VCaP (cell line): ENCODE measurements at regions not wholly inside any gene's neighbourhood (a gene's known extent, or its start where the extent isn't known, plus 50 kb on each side); places are given as distances from the start of the nearest gene placed in this dataset.
"Not testable (repeated sequence)": the region's sequence is repeated elsewhere in the genome, so short reads cannot be mapped to it uniquely, and the experiment has no call there.

Experiments
- H3K27ac ChIP-seq: fragments of 450-650 bp; 2 replicates; pipeline ENCODE4 v1.5.1; 2017
- CTCF ChIP-seq: fragments of 450-650 bp; conservative IDR thresholded peaks from 2 replicates; pipeline ENCODE4 v1.5.1; 2017; ENCODE audit warnings: mild to moderate bottlenecking, moderate library complexity

- not testable (repeated sequence) for H3K27ac ChIP-seq
Measured at GRCh38 chr13:18837179-18837745, 344.4 kb downstream of the TUBA3C start.

GRCh38 chr13:18836371-18837178, 345.0 kb downstream of the TUBA3C start:
- not testable (repeated sequence) for H3K27ac ChIP-seq

- H3K27ac ChIP-seq, result not testable (repeated sequence)
Measured at GRCh38 chr13:18835754-18836153, 345.9 kb downstream of the TUBA3C start.

GRCh38 chr13:18824678-18825077, 356.9 kb downstream of the TUBA3C start:
- H3K27ac ChIP-seq, result not testable (repeated sequence)

GRCh38 chr13:18822655-18823639, 358.7 kb downstream of the TUBA3C start:
- not testable (repeated sequence) for H3K27ac ChIP-seq

GRCh38 chr13:18773988-18774387, 407.6 kb downstream of the TUBA3C start:
- H3K27ac ChIP-seq, result not testable (repeated sequence)

GRCh38 chr13:18741696-18742095, 439.9 kb downstream of the TUBA3C start:
- not testable (repeated sequence) for H3K27ac ChIP-seq

- H3K27ac ChIP-seq, result no peak overlapping the region
- TF ChIP-seq CTCF, result no peak
Measured at GRCh38 chr13:18739310-18739709, 442.3 kb downstream of the TUBA3C start.

- H3K27ac ChIP-seq, result not testable (repeated sequence)
Measured at GRCh38 chr13:18738086-18738485, 443.5 kb downstream of the TUBA3C start.

- H3K27ac ChIP-seq, result not testable (repeated sequence)
Measured at GRCh38 chr13:18727138-18727537, 454.5 kb downstream of the TUBA3C start.

- H3K27ac ChIP-seq, result not testable (repeated sequence)
Measured at GRCh38 chr13:18726524-18726923, 455.1 kb downstream of the TUBA3C start.

- H3K27ac ChIP-seq, result not testable (repeated sequence)
Measured at GRCh38 chr13:18725242-18725822, 456.3 kb downstream of the TUBA3C start.

GRCh38 chr13:18714889-18715288, 466.7 kb downstream of the TUBA3C start:
- no peak overlapping the region for H3K27ac ChIP-seq
- TF ChIP-seq CTCF, result no peak

- not testable (repeated sequence) for H3K27ac ChIP-seq
Measured at GRCh38 chr13:18710673-18711072, 471.0 kb downstream of the TUBA3C start.

- not testable (repeated sequence) for H3K27ac ChIP-seq
Measured at GRCh38 chr13:18706538-18706937, 475.1 kb downstream of the TUBA3C start.

GRCh38 chr13:18702464-18703247, 479.0 kb downstream of the TUBA3C start:
- not testable (repeated sequence) for H3K27ac ChIP-seq

- not testable (repeated sequence) for H3K27ac ChIP-seq
Measured at GRCh38 chr13:18698332-18698731, 483.3 kb downstream of the TUBA3C start.

GRCh38 chr13:18697851-18698250, 483.8 kb downstream of the TUBA3C start:
- H3K27ac ChIP-seq, result not testable (repeated sequence)
